GM12891 (cell line): ENCODE measurements at regions not wholly inside any gene's neighbourhood (a gene's known extent, or its start where the extent isn't known, plus 50 kb on each side); places are given as distances from the start of the nearest gene placed in this dataset.

Experiments used
- POLR2A ChIP-seq: IDR thresholded peaks from 2 replicates; pipeline ENCODE4 v1.6.1; 2011; ENCODE audit warnings: low read depth, low read length, control low read depth
- POLR2AphosphoS5 ChIP-seq: IDR thresholded peaks from 2 replicates; pipeline ENCODE4 v1.6.1; 2011; ENCODE audit warnings: low read depth, low read length, control low read depth
- POU2F2 ChIP-seq: IDR thresholded peaks from 2 replicates; pipeline ENCODE4 v1.6.1; 2011; ENCODE audit warnings: low read depth, mild to moderate bottlenecking, control low read depth, low read length, moderate library complexity
- SPI1 ChIP-seq: IDR thresholded peaks from 2 replicates; pipeline ENCODE4 v1.6.1; 2011; ENCODE audit warnings: low read depth, low read length, control low read depth
- TAF1 ChIP-seq: IDR thresholded peaks from 2 replicates; pipeline ENCODE4 v1.6.1; 2011; ENCODE audit warnings: low read depth, low read length, control low read depth

GRCh38 chr12:25689996-25690501 lies 137.0 kb upstream of the LMNTD1 start:
- TF ChIP-seq POLR2A (no peak), TAF1 (no peak), POLR2AphosphoS5 (no peak), SPI1 (no peak), POU2F2 (no peak)
